MCF 10A (cell line): ENCODE measurements at regions not wholly inside any gene's neighbourhood (a gene's known extent, or its start where the extent isn't known, plus 50 kb on each side); places are given as distances from the start of the nearest gene placed in this dataset.
"Not testable (repeated sequence)": the region's sequence is repeated elsewhere in the genome, so short reads cannot be mapped to it uniquely, and the experiment has no call there.

Experiments
- BruUV-seq: library from RNA; stranded (reverse); fragments of 400-500 nt; replicated peaks from 2 replicates; lab custom pipeline; 2021; lab: Mats Ljungman, UMichigan
- CTCF ChIA-PET: fragments of 300-600 bp; sonication (Branson Sonifier 250); formaldehyde crosslinking; extraction: SDS; loops from one replicate; lab custom pipeline; 2021; ENCODE audit warnings: antibody characterized with exemption, inconsistent platforms; lab: Yijun Ruan, JAX
- POLR2A ChIA-PET: fragments of 300-600, 350-650 bp; sonication (Branson Sonifier 250); formaldehyde crosslinking; extraction: SDS; loops from one replicate; lab custom pipeline; 2020; ENCODE audit warnings: antibody characterized with exemption, inconsistent platforms; lab: Yijun Ruan, JAX
- DNase-seq: peaks from one replicate; pipeline ENCODE4 v3.0.0-alpha.2; 2018; ENCODE audit not compliant: unreplicated experiment
- H3K27ac Mint-ChIP-seq: one replicate; pipeline ENCODE4 v1.8.0; 2022; ENCODE audit warnings: mild to moderate bottlenecking, low read depth, mixed read lengths; ENCODE audit not compliant: unreplicated experiment
- H3K27me3 Mint-ChIP-seq: one replicate; pipeline ENCODE4 v1.8.0; 2022; ENCODE audit warnings: mixed read lengths; ENCODE audit not compliant: insufficient read depth, unreplicated experiment
- H3K36me3 Mint-ChIP-seq: one replicate; pipeline ENCODE4 v1.8.0; 2022; ENCODE audit warnings: mild to moderate bottlenecking, moderate library complexity, mixed read lengths; ENCODE audit not compliant: insufficient read depth, unreplicated experiment
- H3K4me1 Mint-ChIP-seq: one replicate; pipeline ENCODE4 v1.8.0; 2022; ENCODE audit warnings: mixed read lengths; ENCODE audit not compliant: insufficient read depth, unreplicated experiment
- H3K4me3 Mint-ChIP-seq: one replicate; pipeline ENCODE4 v1.8.0; 2022; ENCODE audit warnings: mild to moderate bottlenecking, moderate library complexity, mixed read lengths; ENCODE audit not compliant: unreplicated experiment
- H3K9me3 Mint-ChIP-seq: one replicate; pipeline ENCODE4 v1.8.0; 2022; ENCODE audit warnings: mixed read lengths; ENCODE audit not compliant: unreplicated experiment
- intact Hi-C: fragments of 100-400 bp; cut with micrococcal nuclease; formaldehyde crosslinking; loops from 2 replicates; pipeline ENCODE4 v1.14.1; 2022
- TF ChIP-seq, protein P1 (sequence below): fragments of 200-600 bp; IDR thresholded peaks from one replicate; pipeline ENCODE4 v1.8.0; 2022; ENCODE audit warnings: antibody characterized with exemption, mild to moderate bottlenecking; ENCODE audit not compliant: unreplicated experiment

DNA sequence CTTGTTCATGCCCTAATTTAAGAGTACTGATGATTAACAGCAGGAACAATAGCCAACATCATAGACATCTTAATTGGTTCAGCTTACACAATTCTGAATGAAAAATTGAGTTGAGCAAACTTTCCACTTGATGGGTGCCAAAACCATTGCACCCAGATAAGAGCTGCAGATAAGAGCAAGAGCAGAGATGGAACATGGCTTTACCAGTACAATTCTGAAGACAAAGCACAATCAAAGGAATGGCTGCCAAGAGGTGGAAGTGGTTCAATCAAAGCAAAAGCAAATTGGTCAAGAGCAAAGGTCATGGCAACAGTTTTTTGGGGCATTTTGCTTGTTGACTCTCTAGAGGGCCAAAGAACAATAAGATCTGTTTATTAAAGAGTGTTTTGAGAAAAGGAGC lies 65.6 kb upstream of the ATP5MC3 start:
- TF ChIP-seq, protein P1, sequence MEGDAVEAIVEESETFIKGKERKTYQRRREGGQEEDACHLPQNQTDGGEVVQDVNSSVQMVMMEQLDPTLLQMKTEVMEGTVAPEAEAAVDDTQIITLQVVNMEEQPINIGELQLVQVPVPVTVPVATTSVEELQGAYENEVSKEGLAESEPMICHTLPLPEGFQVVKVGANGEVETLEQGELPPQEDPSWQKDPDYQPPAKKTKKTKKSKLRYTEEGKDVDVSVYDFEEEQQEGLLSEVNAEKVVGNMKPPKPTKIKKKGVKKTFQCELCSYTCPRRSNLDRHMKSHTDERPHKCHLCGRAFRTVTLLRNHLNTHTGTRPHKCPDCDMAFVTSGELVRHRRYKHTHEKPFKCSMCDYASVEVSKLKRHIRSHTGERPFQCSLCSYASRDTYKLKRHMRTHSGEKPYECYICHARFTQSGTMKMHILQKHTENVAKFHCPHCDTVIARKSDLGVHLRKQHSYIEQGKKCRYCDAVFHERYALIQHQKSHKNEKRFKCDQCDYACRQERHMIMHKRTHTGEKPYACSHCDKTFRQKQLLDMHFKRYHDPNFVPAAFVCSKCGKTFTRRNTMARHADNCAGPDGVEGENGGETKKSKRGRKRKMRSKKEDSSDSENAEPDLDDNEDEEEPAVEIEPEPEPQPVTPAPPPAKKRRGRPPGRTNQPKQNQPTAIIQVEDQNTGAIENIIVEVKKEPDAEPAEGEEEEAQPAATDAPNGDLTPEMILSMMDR: no peak
- DNase-seq: no peak
- CTCF ChIA-PET: interaction anchor here (0.5 kb wide), 1 partner anchor 554 kb away, joined by 3 read pairs; no protein-coding TSS in a partner anchor
- Mint-ChIP-seq H3K27me3 (peaks cover 56% of the 10 kb centered on the region), H3K9me3 (no peaks in the 10 kb centered on the region), H3K4me3 (no peak overlapping the region), H3K27ac (no peak overlapping the region), H3K36me3 (no peaks in the 10 kb centered on the region), H3K4me1 (no peaks in the 10 kb centered on the region)
- intact Hi-C loops: no loop called here
- BruUV-seq: no TSS peak
- POLR2A ChIA-PET: no interaction called here

DNA sequence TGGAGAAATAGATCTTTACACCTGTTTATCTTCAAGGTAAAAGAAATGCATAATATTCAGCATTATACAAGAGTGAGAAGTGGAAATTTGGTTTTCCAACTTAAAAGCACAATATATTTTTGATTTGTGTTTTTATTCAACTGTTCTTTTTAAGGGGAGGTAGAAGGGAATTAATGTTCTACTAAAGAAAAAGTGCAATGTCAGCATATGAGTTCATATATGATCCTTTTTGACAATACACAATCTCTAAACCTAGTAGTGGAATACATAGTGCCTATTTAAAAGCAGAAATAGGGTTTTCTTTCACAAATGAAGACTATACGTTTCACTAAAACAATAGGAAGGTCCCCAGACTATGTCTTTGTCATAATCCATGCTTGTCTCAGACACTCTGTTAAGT lies 63.2 kb upstream of the ATP5MC3 start:
- no peaks in the 10 kb centered on the region for H3K36me3 Mint-ChIP-seq
- POLR2A ChIA-PET: no interaction called here
- peaks cover 65% of the 10 kb centered on the region for H3K27me3 Mint-ChIP-seq
- TF ChIP-seq, protein P1: no peak
- H3K4me1 Mint-ChIP-seq: no peaks in the 10 kb centered on the region
- intact Hi-C loops: no loop called here
- H3K4me3 Mint-ChIP-seq: no peak overlapping the region
- no peak overlapping the region for H3K27ac Mint-ChIP-seq
- no TSS peak for BruUV-seq
- H3K9me3 Mint-ChIP-seq: peaks cover 4% of the 10 kb centered on the region
- CTCF ChIA-PET: interaction anchor here (0.7 kb wide), 1 partner anchor 57 kb away, joined by 3 read pairs; no protein-coding TSS in a partner anchor
- DNase-seq: no peak

DNA sequence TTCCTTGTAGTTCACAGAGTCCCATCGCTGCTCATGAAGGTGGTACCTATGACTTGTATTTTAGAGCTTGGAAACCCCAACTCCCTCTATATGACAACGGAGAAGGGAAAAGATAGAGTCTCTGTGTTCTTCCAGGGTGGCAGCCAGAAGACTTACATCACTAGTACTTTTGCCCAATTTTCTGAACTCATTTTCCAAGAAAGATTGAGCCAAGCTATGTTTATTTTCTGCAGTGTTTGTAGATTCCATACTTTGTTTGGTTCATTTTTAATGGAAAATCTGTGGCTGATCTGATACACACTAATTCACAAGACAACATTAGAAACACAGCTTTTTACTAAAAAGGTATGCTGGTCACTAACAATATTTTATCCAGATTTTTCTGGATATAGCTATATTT lies 60.2 kb upstream of the ATP5MC3 start:
- H3K9me3 Mint-ChIP-seq: peaks cover 5% of the 10 kb centered on the region
- no peaks in the 10 kb centered on the region for H3K4me1 Mint-ChIP-seq
- ChIA-PET POLR2A (no interaction called here), CTCF (interaction anchor here (0.7 to 4.4 kb wide), 6 partner anchors 8 to 855 kb away, joined by 3 to 27 read pairs (median 4); no protein-coding TSS in a partner anchor)
- no TSS peak for BruUV-seq
- no peak overlapping the region for H3K4me3 Mint-ChIP-seq
- no peak overlapping the region for H3K27ac Mint-ChIP-seq
- peaks cover 54% of the 10 kb centered on the region for H3K27me3 Mint-ChIP-seq
- H3K36me3 Mint-ChIP-seq: no peaks in the 10 kb centered on the region
- TF ChIP-seq, protein P1: no peak
- intact Hi-C loops: no loop called here
- DNase-seq: no peak

DNA sequence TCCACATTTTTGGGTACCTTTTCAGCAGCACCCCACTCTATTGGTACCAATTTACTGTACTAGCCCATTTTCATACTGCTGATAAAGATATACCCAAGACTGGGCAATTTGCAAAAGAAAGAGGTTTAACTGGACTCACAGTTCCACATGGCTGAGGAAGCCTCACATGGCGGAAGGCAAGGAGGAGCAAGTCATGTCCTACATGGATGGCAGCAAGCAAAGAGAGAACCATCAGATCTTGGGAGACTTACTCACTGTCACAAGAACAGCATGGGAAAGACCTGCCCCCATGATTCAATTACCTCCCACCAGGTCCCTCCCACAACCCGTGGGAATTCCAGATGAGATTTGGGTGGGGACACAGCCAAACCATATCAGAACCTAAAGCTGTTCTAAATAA lies 58.5 kb upstream of the ATP5MC3 start:
- H3K36me3 Mint-ChIP-seq, H3K27ac Mint-ChIP-seq, BruUV-seq, H3K4me3 Mint-ChIP-seq, DNase-seq, H3K4me1 Mint-ChIP-seq, H3K9me3 Mint-ChIP-seq, intact Hi-C loops: not testable (repeated sequence)
- POLR2A ChIA-PET: interaction anchor here (0.6 kb wide), 1 partner anchor 360 kb away, joined by 3 read pairs; no protein-coding TSS in a partner anchor
- CTCF ChIA-PET: interaction anchor here (0.7 to 4.4 kb wide), 2 partner anchors 11 to 812 kb away, joined by 3 to 27 read pairs; no protein-coding TSS in a partner anchor
- peaks cover 53% of the 10 kb centered on the region for H3K27me3 Mint-ChIP-seq
